ENCODE measurements at regions not wholly inside any gene's neighbourhood (a gene's known extent, or its start where the extent isn't known, plus 50 kb on each side); places are given as distances from the start of the nearest gene placed in this dataset.

DNA sequence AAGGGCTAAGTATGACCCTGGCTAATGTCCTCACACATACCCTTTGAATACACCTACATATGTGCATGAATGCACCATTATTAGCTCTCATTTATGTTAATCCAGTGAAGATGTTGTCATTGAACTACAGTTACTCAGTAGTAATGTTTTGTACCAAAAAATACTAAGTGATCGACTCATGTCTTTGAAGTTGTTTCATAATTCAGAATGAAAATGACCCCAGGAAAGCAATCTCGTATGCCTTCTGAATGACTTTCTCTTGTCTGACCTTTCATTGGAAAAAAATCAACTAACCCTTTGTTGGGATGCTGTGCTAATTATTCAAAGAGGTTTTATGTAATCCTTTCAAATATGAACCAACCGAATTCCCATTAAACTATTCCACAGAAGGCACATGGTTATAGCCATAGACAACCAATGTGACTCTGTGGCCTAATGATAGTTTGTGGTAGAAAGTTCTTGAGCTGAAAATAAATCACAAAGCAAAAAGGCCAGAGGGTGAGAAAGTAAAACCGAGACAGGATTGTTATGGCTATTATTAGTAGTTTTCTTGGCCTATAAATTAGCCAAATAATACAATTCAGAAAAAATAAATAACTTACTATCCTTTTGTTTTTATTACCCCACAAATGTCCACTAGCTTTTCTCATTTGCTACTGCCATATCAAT lies 86.8 kb upstream of the STARD13 start:
- DNase-seq, result no peak

GRCh38 chr13:33373624-33374023 lies 88.1 kb upstream of the STARD13 start:
- no peak for DNase-seq

DNA sequence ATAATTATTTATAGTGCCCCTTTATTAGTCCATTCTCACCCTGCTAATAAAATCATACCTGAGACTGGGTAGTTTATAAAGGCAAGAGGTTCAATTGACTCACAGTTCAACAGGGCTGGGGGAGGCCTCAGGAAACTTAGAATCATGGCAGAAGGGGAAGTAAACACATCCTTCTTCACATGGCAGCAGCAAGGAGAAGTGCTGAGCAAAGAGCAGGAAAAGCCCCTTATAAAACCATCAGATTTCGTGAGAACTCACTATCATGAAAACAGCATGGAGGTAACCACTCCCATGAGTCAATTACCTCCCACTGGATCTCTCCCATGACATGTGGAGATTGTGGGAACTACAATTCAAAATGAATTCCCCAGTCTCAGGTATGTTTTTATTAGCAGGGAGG lies 89.9 kb upstream of the STARD13 start:
- DNase-seq, result no peak

GRCh38 chr13:33376212-33376611 lies 90.7 kb upstream of the STARD13 start:
- DNase-seq, result no peak

- DNase-seq, result no peak
Observed at GRCh38 chr13:33377411-33377810, 91.9 kb upstream of the STARD13 start.

GRCh38 chr13:33377825-33378224 lies 92.3 kb upstream of the STARD13 start:
- no peak for DNase-seq

- no peak for DNase-seq
Observed at GRCh38 chr13:33379608-33380007, 94.1 kb upstream of the STARD13 start.

GRCh38 chr13:33380487-33381079 lies 95.0 kb upstream of the STARD13 start:
- DNase-seq, result no peak

DNA sequence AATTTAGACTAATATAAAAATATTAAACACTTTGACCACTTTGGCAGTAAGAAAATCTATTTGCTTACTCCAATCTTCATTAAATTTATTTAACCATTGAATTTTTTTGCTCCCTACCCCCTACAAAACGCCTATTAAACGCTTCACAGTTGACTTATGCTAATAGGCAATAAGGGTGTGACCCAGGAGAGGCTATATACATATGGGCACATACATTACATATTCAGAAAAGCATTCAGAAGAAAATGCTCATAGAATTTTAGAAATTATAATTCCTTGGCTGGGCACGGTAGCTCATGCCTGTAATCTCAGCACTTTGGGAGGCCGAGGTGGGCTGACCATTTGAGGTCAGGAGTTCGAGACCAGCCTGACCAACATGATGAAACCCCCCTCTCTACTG lies 95.6 kb upstream of the STARD13 start:
- no peak for DNase-seq

DNA sequence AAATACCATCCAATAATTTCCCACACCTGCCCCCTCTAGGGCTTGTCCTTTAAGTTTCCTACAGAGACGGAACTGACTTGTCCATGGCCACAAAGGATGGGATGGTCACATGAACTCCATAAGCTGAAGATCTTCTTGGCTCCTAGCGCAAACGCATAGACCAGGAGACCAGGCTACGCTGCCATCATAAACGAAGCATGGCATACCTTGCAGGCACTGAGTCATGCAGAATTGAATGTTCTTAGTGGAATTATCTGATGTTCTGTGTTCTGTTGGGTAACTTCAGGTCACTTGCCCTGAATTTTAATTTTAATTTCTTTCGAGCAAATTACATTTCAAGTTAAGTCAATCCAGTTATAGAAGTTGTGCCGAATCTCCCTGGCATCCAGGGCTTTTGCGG lies 96.4 kb upstream of the STARD13 start:
- no peak for DNase-seq

- no peak for DNase-seq
Observed at GRCh38 chr13:33383724-33384577, 98.4 kb upstream of the STARD13 start.

DNA sequence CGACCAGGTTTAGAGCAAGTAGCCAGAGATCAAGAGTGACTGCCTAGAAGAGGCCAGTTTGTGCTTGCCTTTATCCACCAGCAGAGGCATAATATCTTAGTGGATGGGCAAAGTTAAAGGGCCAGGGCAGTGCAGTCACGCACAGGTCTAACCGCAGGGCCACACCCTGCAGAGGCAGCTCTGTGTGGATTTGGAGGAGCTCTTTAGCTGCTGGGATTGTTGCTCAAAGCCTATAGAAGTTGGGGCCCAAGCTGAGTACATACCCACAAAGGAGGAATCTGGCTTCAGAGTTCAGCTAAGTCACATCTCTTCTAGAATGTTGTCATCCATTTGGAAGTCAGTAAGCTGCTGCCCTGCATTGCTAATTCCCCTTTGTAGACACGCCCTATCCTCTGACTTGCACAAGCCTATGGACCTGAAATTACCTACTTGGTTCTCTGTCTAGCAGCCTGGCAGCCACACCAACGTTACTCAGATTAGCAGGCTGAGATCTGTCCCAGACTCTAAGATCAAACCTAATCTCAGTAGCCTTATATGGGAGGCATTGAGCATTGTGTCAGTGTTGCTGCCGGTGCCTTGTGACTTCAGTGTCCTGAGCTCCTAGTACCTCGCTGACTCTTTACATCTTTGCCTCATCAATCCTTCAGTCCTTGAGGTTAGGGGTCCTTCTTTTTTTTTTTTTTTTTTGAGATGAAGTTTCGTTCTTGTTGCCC lies 102.9 kb upstream of the STARD13 start:
- no peak for DNase-seq

DNA sequence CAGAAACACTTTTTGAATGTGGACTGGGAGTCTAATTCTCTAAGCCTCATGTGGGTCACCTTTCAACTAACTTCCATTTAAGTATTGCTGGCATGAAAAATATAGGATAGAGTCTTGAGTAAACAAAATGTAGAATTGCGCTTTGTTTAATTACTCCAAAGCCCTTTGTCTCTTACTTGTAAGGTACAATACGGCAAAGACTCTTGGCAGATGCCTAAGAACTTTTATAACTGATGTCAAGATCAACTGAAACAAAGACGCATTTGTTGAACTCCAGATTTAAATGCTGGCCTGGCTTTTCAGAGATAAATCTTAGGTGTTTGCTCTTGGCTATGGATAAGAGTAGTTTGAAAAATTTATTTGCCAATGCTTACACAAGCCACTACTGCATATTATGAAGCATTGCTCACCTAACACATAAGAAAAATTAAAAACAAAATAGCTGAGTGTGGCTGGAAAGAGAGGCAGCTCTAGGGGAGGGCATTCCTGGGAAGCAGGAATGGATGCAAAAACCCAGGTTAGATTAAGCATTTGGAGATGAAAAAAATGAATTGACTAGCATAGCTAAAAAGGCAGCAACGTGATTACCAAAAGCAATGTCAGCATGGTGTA lies 107.3 kb upstream of the STARD13 start:
- DNase-seq, result no peak

DNA sequence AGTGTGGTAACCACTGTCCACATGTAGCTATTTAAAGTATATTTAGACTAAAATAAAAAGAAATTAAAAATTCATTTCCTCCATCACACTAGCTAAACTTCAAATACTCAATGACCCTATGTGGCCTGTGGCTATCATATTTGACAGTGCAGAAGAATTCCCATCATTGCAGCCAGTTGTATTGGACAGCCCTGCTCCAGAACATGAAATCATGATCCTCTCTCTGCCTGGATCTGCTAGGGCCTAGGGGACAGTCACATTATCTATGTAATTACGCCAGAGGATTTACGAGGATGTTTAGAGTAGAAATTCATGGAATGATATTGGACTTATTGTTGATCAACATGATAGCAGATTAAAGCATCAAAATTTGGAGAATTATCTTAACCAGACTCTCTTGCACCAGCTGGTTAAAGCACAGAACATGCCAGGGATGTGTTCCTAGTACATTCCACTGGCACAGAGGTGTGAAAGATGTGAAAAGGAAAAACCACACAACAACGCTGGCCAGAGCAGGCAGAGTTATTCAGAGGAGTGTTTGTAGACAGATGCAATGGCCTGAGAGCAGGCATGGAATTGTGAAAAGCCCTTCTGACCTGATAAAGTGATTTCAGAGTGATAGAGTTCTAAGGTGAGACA lies 108.9 kb upstream of the STARD13 start:
- no peak for DNase-seq

- no peak for DNase-seq
Observed at GRCh38 chr13:33401238-33401637, 115.7 kb upstream of the STARD13 start.

DNA sequence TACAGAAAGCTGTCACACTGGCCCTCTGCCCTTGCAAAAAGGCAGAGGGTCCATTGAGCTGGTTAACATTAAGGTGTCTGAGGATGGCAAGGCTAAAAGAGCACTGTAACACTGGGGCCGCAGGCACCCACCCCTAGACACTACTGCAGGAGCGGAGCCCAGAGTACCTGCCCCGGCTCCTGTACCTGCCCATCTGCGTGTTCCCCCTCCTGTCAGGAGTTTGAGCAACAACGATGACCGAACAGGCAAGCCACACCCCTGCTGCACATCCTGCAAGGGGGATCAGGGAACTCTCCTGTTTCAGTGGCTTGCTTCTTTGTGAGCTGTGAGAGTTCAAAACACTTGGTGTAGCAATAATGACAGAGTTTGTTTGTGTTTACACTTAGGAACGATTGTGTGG lies 117.4 kb upstream of the STARD13 start:
- no peak for DNase-seq

GRCh38 chr13:33403807-33404362 lies 118.3 kb upstream of the STARD13 start:
- DNase-seq, result no peak

DNA sequence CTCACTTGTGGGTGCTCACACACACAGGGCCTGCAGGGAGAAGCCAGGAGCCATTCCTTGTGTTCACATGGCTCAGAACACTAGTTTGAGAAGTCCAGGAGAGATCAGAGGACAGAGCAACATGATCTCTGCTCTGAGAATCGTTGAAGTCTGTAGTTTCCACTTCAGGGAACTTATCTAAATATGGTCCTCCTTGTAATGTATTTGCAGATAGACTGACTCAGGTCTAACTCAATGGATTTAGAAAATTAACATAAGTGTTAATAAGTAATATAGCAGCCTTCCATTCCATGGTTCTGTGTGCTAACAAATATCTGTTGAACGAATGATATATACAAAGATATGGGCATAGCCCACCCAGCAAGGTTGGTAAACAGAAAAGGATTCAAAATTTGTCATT lies 119.8 kb upstream of the STARD13 start:
- DNase-seq, result no peak

DNA sequence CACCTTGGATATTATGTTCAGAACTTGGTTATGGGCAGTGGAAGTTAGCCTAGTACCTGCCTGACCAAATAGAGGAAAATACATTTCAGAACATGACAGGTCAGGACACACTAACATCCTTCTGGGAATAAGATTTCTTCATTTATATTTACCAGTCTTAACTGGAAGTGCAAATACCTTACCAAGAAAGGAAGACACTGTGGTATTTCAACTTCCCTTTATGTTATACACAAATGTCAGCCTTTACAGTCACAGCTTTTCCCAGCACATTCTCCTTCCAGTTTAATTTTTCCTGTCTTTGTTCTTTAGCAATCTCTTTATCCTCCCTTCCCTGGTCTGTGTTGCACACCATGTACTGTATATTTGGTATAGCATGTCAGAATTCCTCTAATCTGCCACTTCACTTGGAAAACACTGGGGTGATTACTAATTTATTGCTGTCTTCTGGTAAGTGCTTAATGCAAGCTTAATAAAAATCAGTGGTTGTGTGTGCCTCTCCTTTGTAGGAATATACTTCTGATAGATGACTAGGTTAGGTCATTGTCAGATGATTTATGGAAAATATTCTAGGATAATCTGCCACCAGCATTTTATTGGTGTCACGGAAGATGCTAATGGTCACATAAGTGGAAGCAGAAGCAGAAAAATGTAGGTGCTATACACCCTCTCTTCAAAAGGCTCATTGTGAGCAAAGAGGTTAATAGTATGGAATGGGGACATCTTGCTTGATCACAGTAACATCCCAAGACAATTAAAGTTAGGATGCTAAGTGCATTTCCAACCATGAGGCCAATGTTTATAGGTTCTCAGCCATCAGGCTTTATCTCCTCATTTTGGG lies 124.3 kb upstream of the STARD13 start:
- DNase-seq, result no peak

DNA sequence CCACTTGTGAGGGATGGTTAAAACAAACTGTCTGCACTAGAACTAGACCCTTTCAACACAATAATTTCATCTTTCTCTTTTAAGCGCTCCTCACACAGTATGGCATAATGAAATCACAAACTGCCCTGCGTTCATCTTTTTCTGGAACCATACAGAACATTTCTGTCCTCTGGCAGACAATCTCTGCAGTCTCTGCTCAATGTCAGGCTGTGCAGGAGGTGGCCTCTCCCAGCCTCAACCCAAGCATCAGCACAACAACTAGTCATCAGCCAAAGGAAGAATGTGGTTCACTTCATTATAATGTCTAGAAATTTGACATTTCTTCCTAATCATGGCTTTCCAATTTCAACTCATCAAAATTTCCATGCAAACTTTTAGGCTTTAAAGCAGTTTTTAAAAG lies 125.1 kb upstream of the STARD13 start:
- DNase-seq, result no peak

- DNase-seq, result no peak
Observed at GRCh38 chr13:33411312-33411711, 125.8 kb upstream of the STARD13 start.

Data from right kidney (tissue), 1 donor.